ENCODE measurements at regions not wholly inside any gene's neighbourhood (a gene's known extent, or its start where the extent isn't known, plus 50 kb on each side); places are given as distances from the start of the nearest gene placed in this dataset.

DNA sequence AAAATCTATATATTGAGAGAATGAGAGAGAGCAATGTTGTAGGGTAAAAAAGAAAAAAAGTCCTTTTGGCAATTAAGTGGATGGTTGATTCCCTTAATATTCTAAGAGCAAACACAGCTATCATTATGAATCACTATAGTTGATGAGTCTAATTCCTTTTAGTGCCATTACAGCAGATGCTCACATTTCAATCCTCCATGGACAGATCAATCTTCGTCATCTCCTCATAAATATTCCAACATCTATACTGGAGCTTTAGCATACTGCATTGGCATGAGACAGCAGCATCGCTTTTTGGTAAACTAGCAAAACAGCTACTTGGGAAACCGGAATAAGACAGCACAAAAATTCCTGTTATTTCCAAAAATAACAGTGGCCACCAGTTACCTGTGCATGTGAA, 796.7 kb downstream of the QKI start:
- TF ChIP-seq, protein P1, sequence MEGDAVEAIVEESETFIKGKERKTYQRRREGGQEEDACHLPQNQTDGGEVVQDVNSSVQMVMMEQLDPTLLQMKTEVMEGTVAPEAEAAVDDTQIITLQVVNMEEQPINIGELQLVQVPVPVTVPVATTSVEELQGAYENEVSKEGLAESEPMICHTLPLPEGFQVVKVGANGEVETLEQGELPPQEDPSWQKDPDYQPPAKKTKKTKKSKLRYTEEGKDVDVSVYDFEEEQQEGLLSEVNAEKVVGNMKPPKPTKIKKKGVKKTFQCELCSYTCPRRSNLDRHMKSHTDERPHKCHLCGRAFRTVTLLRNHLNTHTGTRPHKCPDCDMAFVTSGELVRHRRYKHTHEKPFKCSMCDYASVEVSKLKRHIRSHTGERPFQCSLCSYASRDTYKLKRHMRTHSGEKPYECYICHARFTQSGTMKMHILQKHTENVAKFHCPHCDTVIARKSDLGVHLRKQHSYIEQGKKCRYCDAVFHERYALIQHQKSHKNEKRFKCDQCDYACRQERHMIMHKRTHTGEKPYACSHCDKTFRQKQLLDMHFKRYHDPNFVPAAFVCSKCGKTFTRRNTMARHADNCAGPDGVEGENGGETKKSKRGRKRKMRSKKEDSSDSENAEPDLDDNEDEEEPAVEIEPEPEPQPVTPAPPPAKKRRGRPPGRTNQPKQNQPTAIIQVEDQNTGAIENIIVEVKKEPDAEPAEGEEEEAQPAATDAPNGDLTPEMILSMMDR (IDR thresholded peaks at IDR 0.05; ENCODE audit: insufficient read depth, missing control alignments) = no peak
- DNase-seq (ENCODE audit: insufficient read length, low spot score) (no peak), FAIRE-seq (no peak)

DNA sequence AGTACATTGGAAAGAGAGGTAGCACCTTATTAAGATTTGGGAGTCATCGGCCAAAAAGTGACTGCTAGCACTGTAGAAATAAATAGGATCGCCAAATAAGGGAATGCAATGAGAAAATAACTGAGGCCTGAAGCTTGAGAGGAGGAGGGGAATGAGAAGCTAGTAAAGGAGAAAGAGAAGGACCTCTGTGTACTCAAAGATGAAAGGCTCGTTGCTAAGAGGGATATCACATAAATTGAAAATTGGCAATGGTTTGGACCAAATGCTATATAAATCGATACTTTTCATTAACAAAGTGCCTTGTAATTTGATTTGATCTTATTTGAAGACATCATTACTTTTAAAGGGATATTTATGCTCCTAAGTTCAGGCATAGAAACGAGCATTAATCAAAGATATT, 796.3 kb downstream of the QKI start:
- DNase-seq (ENCODE audit: insufficient read length, low spot score) (no peak), FAIRE-seq (no peak)
- TF ChIP-seq, protein P1 (IDR thresholded peaks at IDR 0.05; ENCODE audit: insufficient read depth, missing control alignments) = no peak

DNA sequence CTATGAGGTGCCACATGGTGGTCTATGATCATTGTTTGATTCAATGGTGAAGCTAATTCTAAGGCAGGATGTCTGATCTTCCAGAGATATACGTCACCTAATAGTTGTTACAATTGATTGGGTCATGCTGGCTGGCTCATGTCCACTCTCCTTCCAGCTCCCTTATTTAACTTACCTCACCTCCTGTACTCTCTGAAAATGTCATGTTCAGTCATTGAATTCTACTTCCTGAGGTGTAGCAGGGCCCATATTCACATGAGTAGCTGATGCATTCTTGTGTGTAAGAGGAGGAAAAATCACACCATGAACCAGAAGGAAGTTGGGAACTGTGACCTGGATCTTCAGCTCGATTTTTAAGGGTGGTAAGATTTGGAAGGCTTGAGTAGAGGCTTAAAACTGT, 795.8 kb downstream of the QKI start:
- DNase-seq (ENCODE audit: insufficient read length, low spot score) (no peak), FAIRE-seq (no peak)
- TF ChIP-seq, protein P1 (IDR thresholded peaks at IDR 0.05; ENCODE audit: insufficient read depth, missing control alignments) = no peak

DNA sequence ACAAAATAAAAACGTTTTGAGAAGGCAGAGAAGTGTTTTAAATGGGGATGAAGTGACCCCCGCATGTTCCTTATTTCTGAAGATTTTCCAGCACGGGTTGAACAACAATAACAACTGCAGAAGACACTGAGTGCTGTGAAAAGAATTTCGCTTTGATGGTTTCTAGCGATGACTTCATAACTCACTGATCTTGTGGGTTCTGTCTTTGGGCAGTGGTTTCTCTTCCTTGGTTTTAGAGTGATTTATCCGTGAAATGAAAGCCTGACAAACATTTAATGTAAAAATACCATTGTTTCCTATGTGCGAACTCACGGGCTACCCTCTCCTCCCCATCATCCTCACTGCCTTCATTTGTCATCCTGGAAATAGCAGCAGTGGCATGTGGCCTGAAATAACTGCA, 793.9 kb downstream of the QKI start:
- no peak for FAIRE-seq
- TF ChIP-seq, protein P1 (IDR thresholded peaks at IDR 0.05; ENCODE audit: insufficient read depth, missing control alignments) = no peak

DNA sequence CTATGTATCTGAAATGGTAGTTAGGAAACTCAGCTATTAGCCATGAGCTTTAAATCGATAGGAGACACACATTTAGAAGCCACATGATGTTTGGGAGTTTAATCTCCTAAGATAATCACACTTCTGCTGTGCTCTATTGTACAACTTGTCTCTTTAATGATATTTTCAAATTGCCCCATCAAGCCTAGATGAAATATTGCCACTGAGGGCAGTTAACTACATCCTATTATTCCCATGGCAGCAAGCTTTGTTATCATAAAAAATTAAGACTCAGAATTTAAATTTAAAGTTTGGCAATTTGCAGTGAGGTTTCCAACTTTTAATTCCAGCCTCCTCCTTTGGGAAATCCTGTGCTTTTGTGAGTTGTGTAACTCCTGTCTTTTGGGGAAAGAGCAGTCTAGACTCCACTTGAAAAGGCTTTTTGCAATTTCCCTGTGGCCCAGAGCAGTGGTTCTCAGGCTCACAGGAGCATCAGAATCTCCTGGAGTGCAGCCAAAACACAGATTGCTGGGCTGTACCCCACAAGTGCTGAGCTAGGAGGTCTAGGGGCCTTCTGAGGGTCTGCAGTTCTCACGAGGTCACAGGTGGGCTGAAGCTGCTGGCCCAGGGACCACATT, 792.4 kb downstream of the QKI start:
- TF ChIP-seq, protein P1 (IDR thresholded peaks at IDR 0.05; ENCODE audit: insufficient read depth, missing control alignments) = no peak
- FAIRE-seq (no peak), DNase-seq (ENCODE audit: insufficient read length, low spot score) (no peak)

More for the DNA sequence above, 793.9 kb downstream of the QKI start:
- no peak for DNase-seq (ENCODE audit: insufficient read length, low spot score)

DNA sequence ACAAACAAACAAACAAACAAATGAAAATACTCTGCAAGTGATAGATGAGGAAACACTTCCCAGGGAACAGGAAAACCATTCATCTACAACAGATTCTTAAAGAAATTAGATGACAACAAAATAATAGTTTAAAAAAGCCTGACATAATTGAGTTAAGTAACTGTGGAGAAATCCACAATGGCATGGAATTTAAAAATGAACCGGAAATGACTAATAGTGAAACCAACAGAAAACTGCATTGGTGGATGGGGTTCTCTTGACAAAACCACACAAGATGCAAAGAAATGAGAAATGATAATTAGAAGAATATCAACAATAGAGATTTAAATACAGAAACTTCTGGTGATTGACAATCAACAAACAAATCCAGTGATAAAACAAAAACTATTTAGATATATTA, 785.6 kb downstream of the QKI start:
- no peak for FAIRE-seq
- TF ChIP-seq, protein P1 (IDR thresholded peaks at IDR 0.05; ENCODE audit: insufficient read depth, missing control alignments) = no peak
- DNase-seq (ENCODE audit: insufficient read length, low spot score) = no peak

DNA sequence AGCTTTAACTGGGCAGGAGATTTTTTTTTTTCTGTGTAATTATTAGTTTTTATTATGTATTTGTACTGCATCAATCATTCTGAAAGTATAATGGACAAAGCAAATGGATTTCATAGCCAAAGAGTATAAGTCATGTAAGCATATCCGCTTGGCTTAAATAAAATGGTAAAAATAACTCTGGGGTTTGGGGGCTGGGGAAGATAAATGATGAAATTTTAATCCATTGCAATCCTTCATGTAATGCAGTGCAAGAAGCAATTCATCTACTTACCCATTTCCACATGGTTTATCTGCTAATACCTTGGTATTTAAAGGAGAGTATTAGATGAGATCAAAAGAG, 781.4 kb downstream of the QKI start:
- TF ChIP-seq, protein P1 (IDR thresholded peaks at IDR 0.05; ENCODE audit: insufficient read depth, missing control alignments) = no peak
- FAIRE-seq (no peak), DNase-seq (ENCODE audit: insufficient read length, low spot score) (no peak)
